Breast epithelium (tissue), 3 donors: ENCODE measurements at regions not wholly inside any gene's neighbourhood (a gene's known extent, or its start where the extent isn't known, plus 50 kb on each side); places are given as distances from the start of the nearest gene placed in this dataset.

Experiments
- POLR2A ChIP-seq: fragments of 450-650 bp; IDR thresholded peaks from one replicate; pipeline ENCODE4 v1.6.1; 2016; ENCODE audit warnings: antibody characterized with exemption, mild to moderate bottlenecking, moderate library complexity
- TF ChIP-seq, protein P1 (sequence below), 3 donors: fragments of 450-650 bp; IDR thresholded peaks; one replicate each; pipeline ENCODE4 v1.5.1; 2016 to 2017; ENCODE audit warnings: antibody characterized with exemption in 3 of 3, mild to moderate bottlenecking in 3 of 3, moderate library complexity in 3 of 3

DNA sequence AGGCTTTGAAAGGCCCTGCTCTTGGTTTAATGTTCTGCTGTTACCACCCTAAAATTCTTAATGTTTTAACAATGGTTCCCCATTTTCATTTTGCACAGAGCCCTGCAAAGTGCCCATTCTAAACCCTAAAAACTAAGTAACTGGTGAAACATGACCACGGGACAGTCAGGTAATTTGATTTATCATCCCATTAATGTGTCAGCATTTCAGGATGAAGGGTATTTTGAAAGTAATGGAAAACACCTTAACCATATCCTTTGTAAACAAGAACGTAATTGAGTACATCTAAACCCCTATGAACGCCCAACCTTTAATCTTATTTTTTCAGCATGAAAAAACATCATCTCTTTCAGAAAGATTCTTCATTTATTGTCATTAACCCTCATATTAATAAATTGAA, 164.9 kb upstream of the IL12A start:
- TF ChIP-seq, protein P1, sequence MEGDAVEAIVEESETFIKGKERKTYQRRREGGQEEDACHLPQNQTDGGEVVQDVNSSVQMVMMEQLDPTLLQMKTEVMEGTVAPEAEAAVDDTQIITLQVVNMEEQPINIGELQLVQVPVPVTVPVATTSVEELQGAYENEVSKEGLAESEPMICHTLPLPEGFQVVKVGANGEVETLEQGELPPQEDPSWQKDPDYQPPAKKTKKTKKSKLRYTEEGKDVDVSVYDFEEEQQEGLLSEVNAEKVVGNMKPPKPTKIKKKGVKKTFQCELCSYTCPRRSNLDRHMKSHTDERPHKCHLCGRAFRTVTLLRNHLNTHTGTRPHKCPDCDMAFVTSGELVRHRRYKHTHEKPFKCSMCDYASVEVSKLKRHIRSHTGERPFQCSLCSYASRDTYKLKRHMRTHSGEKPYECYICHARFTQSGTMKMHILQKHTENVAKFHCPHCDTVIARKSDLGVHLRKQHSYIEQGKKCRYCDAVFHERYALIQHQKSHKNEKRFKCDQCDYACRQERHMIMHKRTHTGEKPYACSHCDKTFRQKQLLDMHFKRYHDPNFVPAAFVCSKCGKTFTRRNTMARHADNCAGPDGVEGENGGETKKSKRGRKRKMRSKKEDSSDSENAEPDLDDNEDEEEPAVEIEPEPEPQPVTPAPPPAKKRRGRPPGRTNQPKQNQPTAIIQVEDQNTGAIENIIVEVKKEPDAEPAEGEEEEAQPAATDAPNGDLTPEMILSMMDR (IDR thresholded peaks at IDR 0.05), result no peak
- no peak for TF ChIP-seq POLR2A
